A549 (cell line): ENCODE measurements at regions not wholly inside any gene's neighbourhood (a gene's known extent, or its start where the extent isn't known, plus 50 kb on each side); places are given as distances from the start of the nearest gene placed in this dataset.

ENCODE experiments used
- ATAC-seq, 2 experiments: fragments of 200-7000 bp in 1 of 2; fragments of >200 bp in 1 of 2; cut with Nextera tagmentation in 1 of 2; cut with Tn5 transposase in 1 of 2; 3 replicates each; pipeline versions ENCODE4 v1.8.0 to v1.9.1; 2018 to 2020; ENCODE audit warnings: mild to moderate bottlenecking in 1 of 2, moderate library complexity in 1 of 2
- CTCF ChIA-PET: fragments of 300-600 bp; sonication (Branson Sonifier 250); formaldehyde crosslinking; extraction: SDS; loops from one replicate; lab custom pipeline; 2021; ENCODE audit warnings: antibody characterized with exemption, inconsistent platforms; lab: Yijun Ruan, JAX
- POLR2A ChIA-PET: fragments of 350-600 bp; formaldehyde crosslinking; extraction: SDS; loops from one replicate; lab custom pipeline; 2021; ENCODE audit warnings: antibody characterized with exemption, inconsistent platforms; lab: Yijun Ruan, JAX
- DNase-seq, 2 experiments: peaks; one replicate each; pipeline versions ENCODE4 v3.0.0 to v3.0.0-alpha.2; 2011 to 2016; ENCODE audit warnings: low read depth in 1 of 2, low spot score in 1 of 2
- FAIRE-seq: peaks from 2 replicates; lab custom pipeline; 2011; peaks lifted over from hg19 to GRCh38; lab: Jason Lieb, UNC
- H3K27ac ChIP-seq, 2 experiments: fragments of >200 bp; sonication (Bioruptor Twin); formaldehyde crosslinking; 3 replicates each; pipeline ENCODE4 v1.5.1; 2016 to 2017
- H3K4me1 ChIP-seq: fragments of >200 bp; sonication (Bioruptor Twin); formaldehyde crosslinking; 3 replicates; pipeline ENCODE4 v1.6.1; 2016
- H3K4me2 ChIP-seq: fragments of >200 bp; sonication (Bioruptor Twin); formaldehyde crosslinking; 3 replicates; pipeline ENCODE4 v1.6.1; 2016
- H3K4me3 ChIP-seq: fragments of >200 bp; sonication (Bioruptor Twin); formaldehyde crosslinking; 3 replicates; pipeline ENCODE4 v1.5.1; 2016
- H3K9me3 ChIP-seq: fragments of >200 bp; sonication (Bioruptor Twin); formaldehyde crosslinking; 3 replicates; pipeline ENCODE4 v1.6.1; 2016
- BCL3 ChIP-seq: fragments of >200 bp; sonication (Bioruptor Twin); formaldehyde crosslinking; IDR thresholded peaks from 3 replicates; pipeline ENCODE4 v1.6.1; 2016
- CBX2 ChIP-seq: fragments of 200-600 bp; sonication (generic); IDR thresholded peaks from 2 replicates; pipeline ENCODE4 v1.6.1; 2016; ENCODE audit warnings: low read depth, mild to moderate bottlenecking, borderline replicate concordance
- EHF ChIP-seq: fragments of 250-450 bp; sonication (Bioruptor Pico); IDR thresholded peaks from 2 replicates; pipeline ENCODE4 v1.5.0; 2020; ENCODE audit warnings: mild to moderate bottlenecking
- ELK1 ChIP-seq: fragments of 150-350 bp; IDR thresholded peaks from 2 replicates; pipeline ENCODE4 v1.6.1; 2014; ENCODE audit warnings: low read depth, mild to moderate bottlenecking, low read length
- EP300 ChIP-seq, 2 experiments: fragments of >200 bp; sonication (Bioruptor Twin); formaldehyde crosslinking; IDR thresholded peaks; 2 replicates in 1 of 2; 3 replicates in 1 of 2; pipeline ENCODE4 v1.6.1; 2016 to 2017
- ESRRA ChIP-seq: fragments of 150-350 bp; IDR thresholded peaks from 2 replicates; pipeline ENCODE4 v1.6.1; 2014; ENCODE audit warnings: mild to moderate bottlenecking, low read length, borderline replicate concordance
- FOSB ChIP-seq: fragments of 250-450 bp; sonication (Bioruptor Pico); IDR thresholded peaks from 2 replicates; pipeline ENCODE4 v1.5.0; 2020; ENCODE audit warnings: mild to moderate bottlenecking, moderate library complexity
- FOXS1 ChIP-seq: fragments of 250-450 bp; sonication (Bioruptor Pico); IDR thresholded peaks from 2 replicates; pipeline ENCODE4 v1.5.0; 2020; ENCODE audit warnings: mild to moderate bottlenecking, moderate library complexity
- GATA3 ChIP-seq: IDR thresholded peaks from 2 replicates; pipeline ENCODE4 v1.6.1; 2012; ENCODE audit warnings: borderline replicate concordance
- HOXA7 ChIP-seq: fragments of 250-450 bp; sonication (Bioruptor Pico); IDR thresholded peaks from 2 replicates; pipeline ENCODE4 v1.5.0; 2020; ENCODE audit warnings: mild to moderate bottlenecking, moderate library complexity
- HOXB13 ChIP-seq: fragments of 250-450 bp; sonication (Bioruptor Pico); IDR thresholded peaks from 2 replicates; pipeline ENCODE4 v1.5.0; 2020; ENCODE audit warnings: low read depth, mild to moderate bottlenecking, moderate library complexity
- HOXB5 ChIP-seq: fragments of 250-450 bp; sonication (Bioruptor Pico); IDR thresholded peaks from 2 replicates; pipeline ENCODE4 v1.5.0; 2020; ENCODE audit warnings: mild to moderate bottlenecking, moderate library complexity
- KDM1A ChIP-seq: fragments of 200-600 bp; sonication (generic); IDR thresholded peaks from 2 replicates; pipeline ENCODE4 v1.6.1; 2016; ENCODE audit warnings: low read depth, mild to moderate bottlenecking
- MAFK ChIP-seq: fragments of 450-650 bp; IDR thresholded peaks from 2 replicates; pipeline ENCODE4 v1.6.1; 2014; ENCODE audit not compliant: partially characterized antibody
- MAZ ChIP-seq: fragments of 150-350 bp; IDR thresholded peaks from 2 replicates; pipeline ENCODE4 v1.6.1; 2014; ENCODE audit warnings: antibody characterized with exemption, low read depth, low read length, borderline replicate concordance
- NFE2L2 ChIP-seq: fragments of 150-350 bp; conservative IDR thresholded peaks from 2 replicates; pipeline ENCODE4 v1.6.1; 2014; ENCODE audit warnings: low read length
- NR3C1 ChIP-seq: fragments of >200 bp; sonication (Bioruptor Twin); formaldehyde crosslinking; IDR thresholded peaks from 3 replicates; pipeline ENCODE4 v1.6.1; 2017
- POLR2A ChIP-seq: IDR thresholded peaks from 2 replicates; pipeline ENCODE4 v1.6.1; 2012; ENCODE audit warnings: mild to moderate bottlenecking, low read length
- RAD21 ChIP-seq, 2 experiments: fragments of >200 bp in 1 of 2; sonication (Bioruptor Twin) in 1 of 2; formaldehyde crosslinking in 1 of 2; IDR thresholded peaks in 1 of 2; conservative IDR thresholded peaks in 1 of 2; 2 replicates in 1 of 2; 3 replicates in 1 of 2; pipeline ENCODE4 v1.6.1; 2012 to 2018; ENCODE audit warnings: inconsistent platforms in 1 of 2
- REST ChIP-seq: fragments of 200-600 bp; sonication (generic); IDR thresholded peaks from 2 replicates; pipeline ENCODE4 v1.6.1; 2016; ENCODE audit warnings: antibody characterized with exemption, mild to moderate bottlenecking, moderate library complexity
- RNF2 ChIP-seq: fragments of 200-600 bp; sonication (generic); IDR thresholded peaks from 2 replicates; pipeline ENCODE4 v1.6.1; 2016; ENCODE audit warnings: low read depth, mild to moderate bottlenecking, antibody characterized with exemption, moderate library complexity, borderline replicate concordance
- SMC3 ChIP-seq: fragments of >200 bp; sonication (Bioruptor Twin); formaldehyde crosslinking; IDR thresholded peaks from 3 replicates; pipeline ENCODE4 v1.6.1; 2018; ENCODE audit warnings: inconsistent platforms
- WGBS: methylation state at CpG from one replicate; pipeline ENCODE4 v1.1.6; 2017; ENCODE audit errors: missing lambda C conversion rate; 5-methylcytosine and 5-hydroxymethylcytosine counted together
- TF ChIP-seq, protein P1 (sequence below): IDR thresholded peaks from 2 replicates; pipeline ENCODE4 v1.6.1; 2012
- TF ChIP-seq, protein P2 (sequence below): fragments of 250-450 bp; sonication (Bioruptor Pico); IDR thresholded peaks from 2 replicates; pipeline ENCODE4 v1.5.0; 2020; ENCODE audit warnings: low read depth, mild to moderate bottlenecking, moderate library complexity
- TF ChIP-seq, protein P3 (sequence below): IDR thresholded peaks from 2 replicates; pipeline ENCODE4 v1.6.1; 2012; ENCODE audit warnings: low read depth, borderline replicate concordance

DNA sequence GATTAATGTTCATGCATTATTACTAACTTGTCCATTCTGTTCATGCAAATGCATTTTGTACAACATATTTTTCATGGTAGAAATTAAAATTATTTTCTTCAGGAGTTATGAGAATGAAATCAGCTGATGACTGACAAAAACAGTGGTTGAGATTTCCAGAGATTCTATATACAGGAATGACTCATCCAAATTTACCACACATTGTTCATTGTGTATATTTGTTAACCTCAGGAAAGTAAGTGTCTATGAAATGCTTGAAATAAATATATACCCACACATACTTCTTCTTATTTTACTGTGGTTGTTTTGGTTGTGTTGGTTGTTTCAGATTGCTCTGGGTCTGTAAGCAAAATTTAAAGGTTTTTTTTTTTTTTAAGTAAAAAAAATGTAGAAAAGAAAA is 108.1 kb upstream of the SP8 start:
- DNase-seq, result no peak
- no peak for ATAC-seq
- Histone ChIP-seq H3K4me3 (no peak overlapping the region), H3K9me3 (no peaks in the 10 kb centered on the region), H3K4me1 (no peaks in the 10 kb centered on the region), H3K4me2 (no peak overlapping the region), H3K27ac (no peak overlapping the region)
- TF ChIP-seq RNF2, result no peak
- no peak for TF ChIP-seq CBX2
- no peak for TF ChIP-seq ESRRA
- TF ChIP-seq ELK1, result no peak
- no peak for TF ChIP-seq HOXB5 (CRISPR knock-in tag)
- TF ChIP-seq EHF (CRISPR knock-in tag), result no peak
- no peak for TF ChIP-seq HOXB13 (CRISPR knock-in tag)
- TF ChIP-seq, protein P1, sequence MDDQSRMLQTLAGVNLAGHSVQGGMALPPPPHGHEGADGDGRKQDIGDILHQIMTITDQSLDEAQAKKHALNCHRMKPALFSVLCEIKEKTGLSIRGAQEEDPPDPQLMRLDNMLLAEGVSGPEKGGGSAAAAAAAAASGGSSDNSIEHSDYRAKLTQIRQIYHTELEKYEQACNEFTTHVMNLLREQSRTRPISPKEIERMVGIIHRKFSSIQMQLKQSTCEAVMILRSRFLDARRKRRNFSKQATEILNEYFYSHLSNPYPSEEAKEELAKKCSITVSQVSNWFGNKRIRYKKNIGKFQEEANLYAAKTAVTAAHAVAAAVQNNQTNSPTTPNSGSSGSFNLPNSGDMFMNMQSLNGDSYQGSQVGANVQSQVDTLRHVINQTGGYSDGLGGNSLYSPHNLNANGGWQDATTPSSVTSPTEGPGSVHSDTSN, result no peak
- no peak for TF ChIP-seq HOXA7
- TF ChIP-seq REST, result no peak
- no peak for TF ChIP-seq FOXS1 (CRISPR knock-in tag)
- TF ChIP-seq MAFK, result no peak
- no peak for TF ChIP-seq FOSB (CRISPR knock-in tag)
- no peak for TF ChIP-seq NR3C1
- ChIA-PET POLR2A (no interaction called here), CTCF (no interaction called here)
- no peak for FAIRE-seq

DNA sequence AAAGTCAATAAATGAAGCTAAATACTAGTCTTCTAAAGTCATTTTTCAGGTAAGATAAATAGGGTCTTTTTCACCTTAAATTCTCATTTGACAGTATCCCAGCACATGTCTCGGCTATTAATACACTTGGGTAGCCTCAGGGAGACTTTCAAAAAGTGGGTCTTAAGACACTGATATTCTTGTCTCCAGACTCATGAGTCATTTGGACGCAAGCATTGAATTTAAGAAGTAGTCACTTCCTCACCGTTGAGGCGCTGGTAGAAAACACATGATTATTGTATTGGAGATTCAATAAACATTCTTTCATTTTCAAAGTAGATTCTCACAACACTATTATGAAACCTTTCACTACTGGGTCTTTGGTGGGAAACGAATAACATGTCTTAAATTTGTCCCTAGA is 108.9 kb upstream of the SP8 start:
- POLR2A ChIA-PET, result no interaction called here
- Histone ChIP-seq H3K4me1 (no peaks in the 10 kb centered on the region), H3K27ac (no peak overlapping the region), H3K9me3 (no peaks in the 10 kb centered on the region), H3K4me2 (no peak overlapping the region), H3K4me3 (no peak overlapping the region)
- TF ChIP-seq, protein P2, sequence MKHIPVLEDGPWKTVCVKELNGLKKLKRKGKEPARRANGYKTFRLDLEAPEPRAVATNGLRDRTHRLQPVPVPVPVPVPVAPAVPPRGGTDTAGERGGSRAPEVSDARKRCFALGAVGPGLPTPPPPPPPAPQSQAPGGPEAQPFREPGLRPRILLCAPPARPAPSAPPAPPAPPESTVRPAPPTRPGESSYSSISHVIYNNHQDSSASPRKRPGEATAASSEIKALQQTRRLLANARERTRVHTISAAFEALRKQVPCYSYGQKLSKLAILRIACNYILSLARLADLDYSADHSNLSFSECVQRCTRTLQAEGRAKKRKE (CRISPR knock-in tag), result no peak
- TF ChIP-seq EP300 (IDR thresholded peaks at IDR 0.05), result no peak
- TF ChIP-seq KDM1A, result no peak
- TF ChIP-seq, protein P3, sequence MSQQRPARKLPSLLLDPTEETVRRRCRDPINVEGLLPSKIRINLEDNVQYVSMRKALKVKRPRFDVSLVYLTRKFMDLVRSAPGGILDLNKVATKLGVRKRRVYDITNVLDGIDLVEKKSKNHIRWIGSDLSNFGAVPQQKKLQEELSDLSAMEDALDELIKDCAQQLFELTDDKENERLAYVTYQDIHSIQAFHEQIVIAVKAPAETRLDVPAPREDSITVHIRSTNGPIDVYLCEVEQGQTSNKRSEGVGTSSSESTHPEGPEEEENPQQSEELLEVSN, result no peak
- no peak for TF ChIP-seq SMC3
- TF ChIP-seq BCL3, result no peak
- no peak for TF ChIP-seq RNF2
- TF ChIP-seq FOXS1 (CRISPR knock-in tag), result no peak
- no peak for TF ChIP-seq RAD21 (conservative IDR thresholded peaks at IDR 0.05 in 1 of 2, IDR thresholded peaks at IDR 0.05 in 1 of 2)
- no peak for TF ChIP-seq GATA3
- no peak for TF ChIP-seq POLR2A
- no peak for TF ChIP-seq NFE2L2
- no peak for TF ChIP-seq MAZ
- no peak for FAIRE-seq
- no peak for DNase-seq
- no peak for ATAC-seq
- CTCF ChIA-PET, result no interaction called here
- WGBS, result 10% methylated on average over 5 of the region's 5 CpGs
